ENCODE measurements at regions not wholly inside any gene's neighbourhood (a gene's known extent, or its start where the extent isn't known, plus 50 kb on each side); places are given as distances from the start of the nearest gene placed in this dataset.

DNA sequence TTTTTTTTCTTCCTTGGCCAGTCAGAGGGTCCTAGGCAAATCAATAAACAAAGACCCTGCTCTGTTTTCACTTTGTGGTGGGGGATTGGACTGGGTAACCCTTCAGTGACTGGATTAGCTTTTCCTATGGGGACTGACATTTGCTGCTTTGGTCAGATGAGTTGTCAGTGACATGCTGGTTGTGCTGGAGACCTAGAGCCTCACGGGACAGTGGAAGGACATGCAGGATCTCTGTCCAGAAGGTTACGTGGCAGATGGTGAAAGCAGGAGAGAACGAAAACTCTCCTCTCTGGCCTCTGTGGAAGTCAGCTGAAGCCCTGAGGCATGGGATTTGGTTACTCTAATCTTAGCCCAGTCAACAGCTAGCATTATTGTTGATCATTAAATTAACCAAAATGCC is 90.0 kb upstream of the BMPER start:
- DNase-seq, result no peak

DNA sequence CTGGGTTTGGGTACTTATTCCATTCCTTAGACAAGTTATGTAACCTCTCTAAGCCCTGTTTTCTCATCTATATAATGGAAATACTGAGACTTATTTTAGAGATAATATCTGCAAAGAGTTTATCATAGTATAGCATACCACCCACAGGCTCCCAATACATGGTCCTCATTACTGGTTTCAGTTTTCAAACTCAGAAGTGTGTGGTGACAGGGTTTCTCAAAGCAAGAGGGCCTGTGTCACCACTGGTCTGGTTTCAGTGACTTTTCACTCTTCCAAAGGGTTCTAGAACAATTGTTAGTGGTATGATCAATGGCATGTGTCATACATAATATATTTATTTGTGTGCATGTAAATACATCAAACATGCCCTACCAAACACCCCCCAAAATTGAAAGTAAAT is 89.2 kb upstream of the BMPER start:
- DNase-seq, result no peak

DNA sequence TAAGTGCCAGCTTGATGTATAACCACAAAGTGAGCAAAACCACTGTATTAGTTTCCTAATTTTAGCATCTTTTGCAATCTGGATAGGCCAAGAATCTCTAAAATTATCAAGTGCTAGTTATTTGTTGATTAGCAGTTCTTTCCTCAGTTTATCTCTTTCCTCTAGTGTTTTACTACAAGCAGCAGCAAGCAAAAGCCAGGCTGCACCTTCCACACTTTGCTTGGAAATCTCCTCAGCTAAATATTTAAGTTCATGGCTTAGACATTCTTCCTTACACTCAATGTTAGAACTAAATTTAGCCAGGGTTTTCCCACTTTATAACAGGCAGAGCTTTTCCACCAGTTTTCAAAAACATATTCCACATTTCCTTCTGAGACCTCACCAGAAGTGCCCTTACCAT is 85.7 kb upstream of the BMPER start:
- no peak for DNase-seq

DNA sequence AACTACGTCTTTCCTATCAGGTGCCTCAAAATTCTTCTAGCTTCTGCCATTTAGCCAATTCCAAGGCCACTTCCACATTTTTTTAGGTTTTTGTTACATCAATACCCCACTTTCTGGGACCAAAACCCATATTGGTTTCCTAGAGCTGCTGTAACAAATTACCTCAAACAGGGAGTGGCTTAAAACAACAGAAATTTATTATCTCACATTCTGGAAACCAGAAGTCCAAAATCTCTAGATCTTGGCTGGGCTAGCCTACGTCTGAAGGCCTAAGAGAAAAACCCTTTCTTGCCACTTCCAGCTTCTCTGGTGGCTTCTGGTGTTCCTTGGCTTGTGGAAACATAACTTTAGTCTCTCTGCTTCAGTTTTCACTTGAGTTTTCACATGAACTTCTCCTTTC is 85.1 kb upstream of the BMPER start:
- no peak for DNase-seq

DNA sequence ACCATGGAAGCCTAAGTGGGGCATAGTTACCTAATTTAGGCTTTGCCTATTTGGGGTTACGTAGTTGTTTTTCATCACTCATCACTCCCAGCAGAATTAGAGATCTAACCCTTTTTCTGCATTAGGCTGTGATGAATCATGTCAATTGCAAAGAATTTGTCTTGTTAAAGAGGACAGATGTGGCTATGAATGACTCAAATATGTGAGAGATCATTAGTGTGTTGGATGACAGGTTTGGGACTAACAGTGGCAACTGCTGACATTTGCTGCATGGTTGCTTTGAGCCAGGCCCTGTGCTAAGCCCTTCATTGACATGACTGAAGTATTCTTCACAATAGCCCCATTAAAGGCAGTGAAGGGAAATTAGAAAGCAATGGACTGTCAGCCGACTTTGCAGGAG is 83.4 kb upstream of the BMPER start:
- DNase-seq, result peak; percentile 43

DNA sequence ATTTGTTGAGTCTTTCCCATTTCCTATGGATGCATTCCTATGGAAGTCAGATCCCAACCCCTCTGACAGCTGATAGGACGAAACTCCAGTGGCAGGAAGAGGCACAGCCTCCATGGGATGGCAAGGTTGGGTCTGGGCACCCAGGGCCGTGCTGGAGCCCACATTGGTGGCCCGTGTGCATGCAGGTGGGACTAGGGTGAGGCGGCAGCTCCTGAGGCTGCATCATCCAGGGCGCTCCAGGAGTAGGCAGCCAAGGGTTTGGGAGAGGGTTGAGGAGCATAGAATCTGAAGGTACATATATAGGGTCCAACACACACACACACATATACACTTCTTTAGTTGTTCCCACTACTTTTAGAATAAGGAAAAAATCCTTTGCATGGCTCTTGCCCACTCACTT is 81.4 kb upstream of the BMPER start:
- DNase-seq, result no peak

DNA sequence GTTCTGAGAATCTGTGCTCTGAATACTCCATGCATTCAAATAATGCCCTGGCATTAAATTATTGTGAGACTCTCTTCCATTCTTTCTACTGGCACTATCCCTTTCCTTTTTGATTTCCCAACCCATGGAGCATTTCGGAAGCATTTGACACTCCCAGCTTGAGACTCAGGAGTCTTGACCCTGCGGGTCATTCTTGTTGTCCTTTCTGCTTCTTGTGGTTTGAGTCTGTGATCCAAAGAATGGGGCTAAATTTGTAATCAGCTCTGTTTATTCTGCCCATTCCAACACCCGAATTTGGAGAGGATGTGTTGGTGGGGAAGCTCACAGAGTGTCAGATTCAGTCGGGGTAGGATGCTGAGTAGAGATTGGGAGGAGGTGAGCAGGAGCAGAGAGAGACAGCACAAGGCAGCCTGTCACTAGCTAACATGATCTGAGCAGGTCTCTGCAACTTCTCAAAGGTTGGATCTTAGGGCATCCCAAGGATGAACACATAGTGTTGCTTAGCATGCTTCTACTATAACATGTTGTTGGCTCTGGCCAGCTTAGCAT is 80.4 kb upstream of the BMPER start:
- no peak for DNase-seq

DNA sequence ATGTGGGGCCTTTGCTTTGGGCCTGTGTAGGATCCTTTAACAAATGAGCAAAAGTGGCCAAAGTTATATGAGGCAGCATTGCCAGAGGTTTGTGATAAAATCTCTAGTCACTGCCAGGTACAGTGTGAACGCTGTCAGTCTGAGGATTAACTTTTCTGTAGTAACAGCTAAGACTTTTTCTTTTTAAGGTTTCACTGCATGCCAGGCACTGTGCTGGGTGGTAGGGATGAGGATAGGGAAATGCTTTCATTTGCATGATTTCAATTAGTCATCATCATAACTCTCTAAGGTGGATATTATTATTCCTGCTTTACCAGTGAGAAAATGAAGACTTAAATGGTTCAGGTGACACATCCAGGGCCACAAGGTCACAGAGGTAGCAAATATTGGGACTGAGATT is 79.7 kb upstream of the BMPER start:
- no peak for DNase-seq

DNA sequence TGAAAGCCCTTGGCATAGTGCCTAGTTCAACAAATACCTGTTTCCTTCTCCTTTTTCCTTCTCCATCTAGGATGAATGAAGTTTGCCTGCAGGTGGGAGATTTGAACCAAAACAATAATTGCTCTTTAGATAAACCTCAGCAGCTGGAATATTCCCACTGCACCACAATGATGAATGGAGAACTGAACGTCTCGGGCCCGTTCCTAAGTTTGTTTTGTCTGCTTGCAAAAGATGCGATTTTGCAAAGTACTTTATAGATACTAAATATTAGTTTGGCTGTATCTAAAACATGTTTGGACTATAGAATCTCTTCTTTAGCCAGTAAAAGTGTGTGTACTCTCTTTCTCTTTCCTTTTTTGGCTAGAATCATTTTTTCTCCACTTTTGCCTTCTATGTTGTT is 75.8 kb upstream of the BMPER start:
- DNase-seq, result no peak

DNA sequence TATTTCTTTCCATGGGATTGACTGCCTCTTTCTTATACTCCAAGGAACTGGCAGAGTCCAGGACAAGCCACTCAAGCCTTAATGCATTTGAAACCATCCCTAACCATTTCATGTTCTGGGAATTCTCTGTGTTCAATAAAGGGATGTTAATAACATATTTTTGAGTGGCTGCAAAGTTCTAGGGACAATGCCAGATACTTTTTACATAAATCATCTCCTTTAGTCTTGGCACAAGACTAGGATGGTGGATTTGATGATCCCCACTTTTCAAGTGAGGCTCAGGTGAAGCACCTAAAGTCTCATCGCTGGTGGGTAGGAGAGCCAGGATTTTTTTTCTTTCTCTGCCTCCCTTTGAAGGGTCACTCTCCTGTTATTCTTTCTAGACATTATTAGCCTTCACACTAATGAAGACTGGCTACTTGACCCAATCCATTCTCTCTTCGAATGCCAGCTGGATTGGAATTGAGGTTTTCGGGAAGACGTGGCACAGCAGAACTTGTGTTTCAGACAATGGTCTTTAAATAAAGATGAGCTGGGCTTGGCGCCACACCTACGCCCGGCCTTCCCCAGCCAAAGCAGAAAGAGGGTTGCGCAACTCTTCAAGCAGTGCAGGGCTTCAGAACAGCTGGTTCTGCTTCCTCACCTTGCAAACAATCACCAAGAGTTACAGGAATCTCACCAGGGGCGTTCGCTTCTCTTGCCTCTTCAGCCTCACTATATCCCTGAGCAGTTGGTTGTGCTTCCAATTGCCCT is 73.8 kb upstream of the BMPER start:
- DNase-seq, result peak; percentile 68

DNA sequence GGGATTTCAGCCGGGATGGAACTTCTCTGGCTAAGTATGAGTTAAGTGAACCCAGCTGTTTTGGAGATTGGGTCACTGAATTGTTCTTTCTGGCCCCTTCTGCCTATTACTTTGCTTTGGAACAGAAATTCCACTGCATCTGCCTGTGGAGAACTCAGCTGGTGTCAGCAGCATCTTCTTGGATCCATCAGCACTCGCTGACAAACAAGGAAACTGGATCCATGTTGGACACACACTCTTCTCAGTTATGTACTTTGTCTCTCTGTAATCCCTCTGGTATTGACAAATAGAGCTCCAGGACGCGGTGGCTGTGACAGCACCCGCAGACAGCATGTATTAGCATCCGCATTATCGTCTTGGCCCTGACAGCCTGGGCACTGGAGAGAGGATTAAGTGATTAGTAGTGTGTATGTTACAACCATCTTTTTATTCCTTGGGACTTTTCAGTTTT is 73.0 kb upstream of the BMPER start:
- DNase-seq, result peak; percentile 39

DNA sequence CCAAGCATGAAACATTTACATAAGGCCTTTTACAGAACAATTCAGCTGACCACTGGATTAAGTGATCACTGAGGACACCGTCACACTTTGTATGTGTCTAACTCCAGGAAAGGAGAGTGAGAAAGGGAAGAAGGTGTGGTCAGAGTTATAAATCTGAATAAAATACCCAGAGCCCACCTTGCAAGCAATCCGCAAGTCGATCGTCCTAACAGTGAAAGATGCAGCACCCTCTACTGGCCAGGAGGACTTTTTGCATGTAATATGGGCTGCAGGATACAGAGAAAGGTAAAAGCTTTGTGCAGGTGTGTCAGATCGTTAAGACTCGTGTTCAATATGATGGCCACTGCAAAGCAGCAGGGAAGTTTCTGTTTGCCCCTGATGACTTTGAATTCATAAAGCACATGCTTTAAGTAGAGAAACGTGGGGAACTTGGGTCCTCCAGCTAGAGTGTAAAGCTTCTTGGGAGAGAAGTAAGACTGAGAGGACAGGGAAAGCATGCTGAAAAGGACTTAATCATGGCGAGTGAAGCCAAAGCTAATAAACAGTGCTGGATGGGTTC is 68.5 kb upstream of the BMPER start:
- no peak for DNase-seq

DNA sequence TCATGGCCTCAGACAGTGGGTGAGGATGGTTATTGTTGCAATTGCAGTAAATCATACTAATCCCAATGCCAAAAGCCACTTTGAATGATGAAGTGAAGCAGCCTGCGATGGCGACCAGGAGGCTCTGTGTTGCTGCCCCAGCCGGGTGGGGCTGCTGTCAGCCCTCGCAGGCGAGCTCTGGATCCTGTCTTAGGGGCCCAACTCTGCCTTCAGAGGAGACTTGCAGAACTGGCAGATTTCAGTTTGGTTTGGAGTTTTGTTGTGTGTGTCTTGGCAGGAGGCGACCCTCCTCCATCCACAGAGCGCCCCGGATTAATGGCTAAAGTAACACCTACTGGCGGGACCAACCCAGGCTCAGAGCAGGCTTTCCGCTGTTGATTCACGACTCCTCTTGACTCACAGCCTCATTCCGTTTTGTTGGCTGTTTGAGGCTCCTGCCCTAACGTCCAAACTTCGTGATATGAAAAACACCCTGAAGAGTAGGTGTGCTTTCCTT is 67.9 kb upstream of the BMPER start:
- DNase-seq, result no peak

DNA sequence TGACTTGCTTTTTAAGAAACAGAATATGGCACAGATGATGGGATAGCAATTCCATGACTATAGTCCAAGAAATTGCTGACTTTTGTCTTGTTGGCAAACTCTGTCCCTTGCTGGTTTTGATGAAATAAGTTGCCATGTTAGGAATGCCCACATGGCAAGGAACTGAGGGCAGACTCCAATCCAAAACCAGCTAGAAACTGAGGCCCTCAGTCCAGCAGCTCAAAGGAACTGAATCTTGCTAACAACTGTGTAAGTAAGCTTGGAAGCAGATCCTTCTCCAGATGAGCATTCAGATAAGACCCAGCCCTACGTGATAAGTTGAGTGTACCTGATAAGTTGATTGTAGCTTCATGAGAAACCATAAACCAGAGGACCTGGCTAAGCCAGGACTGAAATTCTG is 64.3 kb upstream of the BMPER start:
- no peak for DNase-seq

DNA sequence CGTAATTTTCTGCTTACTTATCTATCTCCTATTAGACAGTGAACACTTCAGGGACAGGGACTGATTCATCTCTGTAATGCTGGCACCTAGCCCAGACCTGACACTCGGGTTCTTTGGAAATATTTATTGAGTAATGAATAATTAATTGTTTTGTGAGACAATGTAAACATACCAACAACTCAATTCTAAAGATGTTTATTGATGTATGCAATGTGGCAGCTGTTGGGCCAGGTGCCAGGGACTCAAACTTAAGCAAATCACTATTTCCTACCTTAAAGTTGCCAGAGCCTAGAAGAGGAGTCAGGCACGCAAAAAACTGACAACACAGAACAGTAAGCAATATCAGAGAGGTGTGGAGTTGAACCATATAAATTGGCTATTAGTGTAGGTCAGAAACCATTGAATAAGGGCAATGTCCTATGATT is 63.6 kb upstream of the BMPER start:
- DNase-seq, result peak; percentile 46

DNA sequence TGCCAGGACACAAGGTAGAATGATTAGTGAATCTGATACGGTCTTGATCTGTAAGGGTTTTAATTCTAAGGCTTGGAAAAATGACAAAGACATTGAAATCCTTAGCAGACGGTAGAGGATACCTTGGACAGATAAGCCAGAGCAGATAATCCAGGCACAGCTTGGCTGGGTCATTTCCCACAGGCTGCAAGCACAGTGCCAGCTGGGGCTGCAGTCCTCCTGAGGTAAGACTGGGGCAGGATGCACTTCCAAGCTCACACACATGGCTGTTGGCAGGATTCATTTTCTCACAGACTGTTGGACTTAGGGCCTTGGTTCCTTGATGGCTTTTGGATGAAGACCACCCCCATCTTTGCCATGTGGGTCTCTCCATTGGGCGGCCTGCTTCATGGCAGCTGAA is 63.2 kb upstream of the BMPER start:
- no peak for DNase-seq

DNA sequence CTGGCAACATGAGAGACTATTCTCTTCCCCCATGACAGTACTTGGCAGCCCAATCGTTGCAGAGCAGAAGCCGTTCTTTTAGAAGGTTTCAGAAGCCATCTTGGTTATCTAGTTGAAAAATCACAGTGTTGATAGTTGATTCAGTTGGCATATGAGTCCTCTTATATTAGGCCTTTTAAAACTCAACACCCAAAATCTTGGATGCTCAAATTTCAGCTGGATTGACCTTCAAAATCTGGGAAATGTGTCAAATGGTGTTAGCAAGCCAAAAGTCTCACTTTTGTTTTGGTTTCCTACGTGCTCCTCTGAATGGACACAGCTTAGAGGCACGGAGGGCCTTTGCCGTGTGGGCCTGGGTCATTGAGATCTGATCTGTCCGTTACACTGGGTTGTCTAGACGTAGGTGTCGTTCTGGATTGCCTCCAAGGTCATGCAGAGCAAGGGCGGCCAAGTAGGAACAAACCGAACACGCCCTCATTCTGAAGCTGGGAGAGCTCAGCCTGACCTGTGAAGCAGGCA is 59.3 kb upstream of the BMPER start:
- DNase-seq, result peak; percentile 31

DNA sequence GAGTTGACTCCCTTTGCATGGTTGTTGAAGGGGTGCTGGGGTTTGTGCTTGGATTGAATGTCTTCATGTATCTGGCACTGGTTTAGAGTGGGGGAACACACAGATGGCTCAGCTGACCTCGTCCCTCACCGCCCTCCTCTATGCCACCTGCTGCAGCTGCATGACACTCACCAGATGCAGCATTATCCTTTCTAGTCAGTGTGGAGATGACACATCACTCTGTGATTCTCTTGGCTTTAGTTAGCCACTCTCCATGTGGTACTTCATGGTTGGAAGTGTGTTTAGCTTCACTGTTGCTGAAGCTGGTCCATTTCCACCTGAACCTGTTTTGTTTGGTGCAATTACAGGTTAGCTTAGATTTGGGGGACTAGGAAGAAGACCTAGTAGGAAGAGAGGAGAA is 56.3 kb upstream of the BMPER start:
- DNase-seq, result peak; percentile 52

DNA sequence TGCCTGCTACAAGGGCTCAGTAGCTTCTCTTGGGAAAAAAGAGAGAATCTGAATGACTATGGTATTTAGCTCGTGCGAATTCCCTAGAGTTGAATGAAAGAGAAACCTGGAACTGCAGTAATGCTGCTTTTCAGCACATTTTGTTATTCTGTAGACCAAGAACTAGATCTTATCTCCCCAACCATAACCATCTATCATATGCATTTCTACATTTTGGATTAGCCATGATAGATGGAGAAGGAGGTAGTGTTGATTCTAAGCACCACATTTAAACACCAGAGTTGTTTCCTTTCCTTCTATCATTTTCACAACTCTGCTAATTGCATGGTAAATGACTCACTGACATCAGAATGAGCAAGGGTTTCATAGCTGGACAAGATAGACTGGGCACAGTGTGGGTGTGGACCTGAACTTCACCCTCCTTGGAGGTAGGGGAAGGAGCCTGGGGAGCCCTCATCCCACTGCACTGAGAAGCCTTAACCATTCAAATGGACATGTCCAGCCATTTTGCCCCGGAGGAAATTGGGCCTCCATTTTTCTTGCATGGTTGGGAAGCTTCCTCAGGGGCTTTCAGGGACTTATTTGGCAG is 55.3 kb upstream of the BMPER start:
- peak; percentile 40 for DNase-seq

DNA sequence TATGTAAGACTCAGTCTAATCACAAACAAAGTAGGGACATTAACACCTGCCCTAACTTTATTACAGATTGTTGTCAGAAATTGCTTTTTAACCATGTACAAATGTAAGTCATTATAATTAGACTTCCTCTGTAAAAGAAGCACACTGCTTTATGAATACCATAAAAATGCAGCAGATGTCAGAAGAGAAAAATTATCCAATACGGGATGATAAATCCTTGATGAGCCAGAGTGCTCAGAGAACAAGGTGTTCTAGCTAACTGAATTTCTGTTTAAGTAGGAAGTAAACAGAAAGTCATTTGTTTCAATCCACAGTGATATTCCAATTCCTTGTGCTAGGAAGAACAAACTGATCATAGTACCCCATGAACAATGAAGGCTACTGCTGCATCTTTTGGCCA is 54.6 kb upstream of the BMPER start:
- DNase-seq, result no peak

DNA sequence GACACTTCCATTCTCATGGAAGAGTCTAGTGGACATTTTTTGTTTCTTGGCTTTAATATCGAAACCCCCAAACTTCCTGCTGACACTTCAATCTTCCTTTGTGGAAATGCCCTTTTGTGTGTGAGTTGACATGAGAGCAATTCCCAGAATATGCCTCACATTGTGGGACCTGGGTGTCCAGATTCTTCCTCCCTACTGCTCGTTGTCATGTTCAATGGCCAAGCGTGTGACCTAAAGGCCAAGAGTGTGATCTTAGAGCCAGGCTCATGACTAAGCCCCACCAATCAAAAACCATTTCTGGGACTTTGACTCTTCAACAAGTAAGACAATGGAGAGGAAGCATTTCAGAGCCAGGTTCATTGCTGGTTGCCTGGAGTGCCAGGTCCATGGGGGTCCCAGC is 52.5 kb upstream of the BMPER start:
- no peak for DNase-seq

DNA sequence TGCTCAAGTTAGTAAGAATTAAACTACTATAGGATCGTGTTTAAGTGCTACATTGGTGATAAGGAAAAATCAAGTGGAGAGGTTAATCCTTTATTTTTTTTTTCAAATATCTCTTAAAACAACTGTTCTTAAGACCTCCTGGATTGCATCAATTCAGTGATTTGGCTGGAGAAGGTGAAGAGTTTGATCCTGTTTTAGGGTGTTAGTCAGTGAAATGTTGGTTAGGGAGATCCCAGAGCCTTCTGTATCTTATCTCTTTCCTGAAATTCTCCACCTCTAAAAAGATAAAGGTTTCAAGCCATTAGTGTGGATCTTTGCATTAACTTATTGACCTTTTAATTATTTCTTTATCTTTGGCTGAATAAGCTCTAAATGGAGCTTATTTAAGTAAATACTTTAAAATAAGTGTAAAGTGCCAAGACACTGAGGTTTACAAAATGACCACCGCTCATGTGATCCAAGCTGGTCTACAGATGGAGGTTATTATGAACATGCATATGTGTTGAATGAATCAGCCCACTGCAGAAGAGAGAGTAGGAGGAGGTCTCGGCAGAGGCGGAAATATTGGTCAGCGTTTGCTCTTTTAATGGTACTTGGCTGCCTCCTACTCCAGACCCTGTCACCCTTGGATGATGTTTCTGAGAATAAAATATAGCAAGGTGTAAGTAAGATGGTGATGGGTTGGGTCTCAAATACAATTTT is 51.8 kb upstream of the BMPER start:
- DNase-seq, result peak; percentile 91

DNA sequence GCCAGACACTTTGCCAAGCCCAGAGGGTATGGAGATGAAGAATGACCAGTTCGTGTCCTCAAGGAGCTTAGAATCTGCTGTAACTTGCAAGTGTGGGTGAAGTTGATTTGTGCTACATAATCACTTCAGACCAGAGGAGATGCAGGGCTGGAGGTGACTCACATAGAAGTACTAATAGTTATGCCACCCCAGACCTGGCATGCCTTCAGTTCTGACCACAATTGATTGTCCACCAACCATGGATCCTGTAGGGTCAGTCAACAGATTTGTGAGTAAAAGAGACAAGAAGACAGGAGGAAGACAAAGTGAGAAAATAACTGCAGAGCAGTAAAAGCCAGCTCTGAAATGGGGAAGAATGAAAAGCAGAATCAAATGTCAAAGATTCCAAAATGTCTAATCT is 51.2 kb upstream of the BMPER start:
- peak; percentile 70 for DNase-seq

Measured in fibroblast of upper back skin (primary cell).